ENCODE measurements at regions not wholly inside any gene's neighbourhood (a gene's known extent, or its start where the extent isn't known, plus 50 kb on each side); places are given as distances from the start of the nearest gene placed in this dataset.

- no peak for DNase-seq (ENCODE audit: extremely low read depth, low read depth)
Measured at GRCh38 chr15:66615846-66616245, 50.0 kb upstream of the LCTL start.

GRCh38 chr15:66617137-66618090, 51.6 kb upstream of the LCTL start:
- DNase-seq (ENCODE audit: extremely low read depth, low read depth) = peak; percentile 38
- no peak for TF ChIP-seq CTCF (IDR thresholded peaks at IDR 0.05; ENCODE audit: low read depth, low read length)

More at GRCh38 chr15:66615846-66616245, 50.0 kb upstream of the LCTL start:
- TF ChIP-seq CTCF (IDR thresholded peaks at IDR 0.05; ENCODE audit: low read depth, low read length) = no peak

- peak; percentile 94 for TF ChIP-seq CTCF (IDR thresholded peaks at IDR 0.05; ENCODE audit: low read depth, low read length)
Measured at GRCh38 chr15:66619152-66619903, 53.5 kb upstream of the LCTL start.

GRCh38 chr15:66620341-66620740, 54.5 kb upstream of the LCTL start:
- no peak for DNase-seq (ENCODE audit: extremely low read depth, low read depth)
- no peak for TF ChIP-seq CTCF (IDR thresholded peaks at IDR 0.05; ENCODE audit: low read depth, low read length)

More at GRCh38 chr15:66619152-66619903, 53.5 kb upstream of the LCTL start:
- DNase-seq (ENCODE audit: extremely low read depth, low read depth) = peak; percentile 35

GRCh38 chr15:66620744-66621344, 55.0 kb upstream of the LCTL start:
- no peak for TF ChIP-seq CTCF (IDR thresholded peaks at IDR 0.05; ENCODE audit: low read depth, low read length)
- no peak for DNase-seq (ENCODE audit: extremely low read depth, low read depth)

GRCh38 chr15:66621491-66622467, 56.0 kb upstream of the LCTL start:
- no peak for DNase-seq (ENCODE audit: extremely low read depth, low read depth)
- no peak for TF ChIP-seq CTCF (IDR thresholded peaks at IDR 0.05; ENCODE audit: low read depth, low read length)
